ENCODE measurements at regions not wholly inside any gene's neighbourhood (a gene's known extent, or its start where the extent isn't known, plus 50 kb on each side); places are given as distances from the start of the nearest gene placed in this dataset.

GRCh38 chr3:177381070-177381469, 183.8 kb upstream of the TBL1XR1 start:
- TF ChIP-seq, protein P1, sequence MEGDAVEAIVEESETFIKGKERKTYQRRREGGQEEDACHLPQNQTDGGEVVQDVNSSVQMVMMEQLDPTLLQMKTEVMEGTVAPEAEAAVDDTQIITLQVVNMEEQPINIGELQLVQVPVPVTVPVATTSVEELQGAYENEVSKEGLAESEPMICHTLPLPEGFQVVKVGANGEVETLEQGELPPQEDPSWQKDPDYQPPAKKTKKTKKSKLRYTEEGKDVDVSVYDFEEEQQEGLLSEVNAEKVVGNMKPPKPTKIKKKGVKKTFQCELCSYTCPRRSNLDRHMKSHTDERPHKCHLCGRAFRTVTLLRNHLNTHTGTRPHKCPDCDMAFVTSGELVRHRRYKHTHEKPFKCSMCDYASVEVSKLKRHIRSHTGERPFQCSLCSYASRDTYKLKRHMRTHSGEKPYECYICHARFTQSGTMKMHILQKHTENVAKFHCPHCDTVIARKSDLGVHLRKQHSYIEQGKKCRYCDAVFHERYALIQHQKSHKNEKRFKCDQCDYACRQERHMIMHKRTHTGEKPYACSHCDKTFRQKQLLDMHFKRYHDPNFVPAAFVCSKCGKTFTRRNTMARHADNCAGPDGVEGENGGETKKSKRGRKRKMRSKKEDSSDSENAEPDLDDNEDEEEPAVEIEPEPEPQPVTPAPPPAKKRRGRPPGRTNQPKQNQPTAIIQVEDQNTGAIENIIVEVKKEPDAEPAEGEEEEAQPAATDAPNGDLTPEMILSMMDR (IDR thresholded peaks at IDR 0.05; ENCODE audit: poor library complexity, severe bottlenecking), result no peak
- TF ChIP-seq TAF1 (IDR thresholded peaks at IDR 0.05; ENCODE audit: low read depth) (no peak), SMC3 (conservative IDR thresholded peaks at IDR 0.05; ENCODE audit: poor library complexity) (no peak), EP300 (conservative IDR thresholded peaks at IDR 0.05; ENCODE audit: poor library complexity, severe bottlenecking) (no peak), POLR2AphosphoS5 (IDR thresholded peaks at IDR 0.05) (no peak), EZH2 (IDR thresholded peaks at IDR 0.05; ENCODE audit: borderline replicate concordance, insufficient read depth, low read length, poor library complexity, severe bottlenecking) (no peak), RAD21 (conservative IDR thresholded peaks at IDR 0.05) (no peak), REST (IDR thresholded peaks at IDR 0.05; ENCODE audit: borderline replicate concordance) (no peak), MXI1 (conservative IDR thresholded peaks at IDR 0.05; ENCODE audit: poor library complexity, severe bottlenecking) (no peak)

All from neural cell (in vitro differentiated cells).